Suppressor macrophage treated with lipopolysaccharide for 4 hours (primary cell): ENCODE measurements at regions not wholly inside any gene's neighbourhood (a gene's known extent, or its start where the extent isn't known, plus 50 kb on each side); places are given as distances from the start of the nearest gene placed in this dataset.
"Not testable (repeated sequence)": the region's sequence is repeated elsewhere in the genome, so short reads cannot be mapped to it uniquely, and the experiment has no call there.

Experiments used
- DNase-seq: peaks from one replicate; pipeline ENCODE4 v3.0.0-alpha.2; 2020

DNA sequence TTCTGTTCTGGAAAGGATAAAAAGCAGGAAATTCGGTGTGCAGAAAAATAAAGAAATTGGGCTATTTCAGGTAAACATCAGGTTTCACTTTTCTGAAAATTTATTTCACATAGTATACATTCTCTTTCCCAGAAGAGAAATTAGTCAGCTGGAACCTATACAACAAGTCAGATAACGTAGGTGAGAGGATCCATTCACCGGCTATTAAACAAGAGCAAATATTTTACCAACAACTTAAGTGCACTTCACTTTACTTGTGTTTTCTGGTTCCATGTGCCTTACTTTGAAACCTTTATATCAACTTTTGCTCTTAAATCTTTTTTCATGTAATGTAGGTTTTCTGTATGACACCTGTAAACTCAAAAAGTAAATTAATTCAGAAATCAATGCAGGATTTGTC, 839.7 kb downstream of the CDH11 start:
- DNase-seq = no peak

DNA sequence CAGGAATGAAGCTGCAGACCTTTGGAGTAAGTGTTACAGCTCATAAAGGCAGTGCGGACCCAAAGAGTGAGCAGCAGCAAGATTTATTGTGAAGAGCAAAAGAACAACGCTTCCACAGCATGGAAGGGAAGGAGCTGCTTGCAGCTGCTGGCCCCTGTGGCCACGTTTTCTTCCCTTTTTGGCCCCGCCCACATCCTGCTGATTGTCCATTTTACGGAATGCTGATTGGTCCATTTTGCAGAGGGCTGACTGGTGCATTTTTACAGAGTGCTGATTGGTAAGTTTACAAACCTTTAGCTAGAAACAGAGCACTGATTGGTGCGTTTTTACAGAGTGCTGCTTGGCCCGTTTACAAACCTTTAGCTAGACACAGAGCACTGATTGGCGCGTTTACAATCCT, 841.5 kb downstream of the CDH11 start:
- DNase-seq = no peak

DNA sequence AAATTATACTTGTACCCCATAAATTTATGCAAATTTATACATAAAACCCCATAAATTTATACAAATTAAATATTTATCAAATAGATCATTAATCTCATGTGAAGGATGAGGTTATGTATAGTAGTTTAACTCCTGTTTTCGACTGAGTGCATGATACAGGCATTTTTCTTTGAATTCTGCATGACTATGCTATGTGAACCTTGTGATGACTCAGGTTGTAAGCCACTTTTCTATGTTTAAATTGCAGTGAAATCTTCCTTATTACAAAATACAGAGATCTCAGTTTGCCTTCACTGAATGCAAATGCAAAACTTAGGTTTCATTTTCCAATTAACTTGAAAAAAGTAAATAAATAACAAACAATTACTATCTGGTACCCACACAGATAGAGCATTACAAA, 843.7 kb downstream of the CDH11 start:
- DNase-seq = no peak

DNA sequence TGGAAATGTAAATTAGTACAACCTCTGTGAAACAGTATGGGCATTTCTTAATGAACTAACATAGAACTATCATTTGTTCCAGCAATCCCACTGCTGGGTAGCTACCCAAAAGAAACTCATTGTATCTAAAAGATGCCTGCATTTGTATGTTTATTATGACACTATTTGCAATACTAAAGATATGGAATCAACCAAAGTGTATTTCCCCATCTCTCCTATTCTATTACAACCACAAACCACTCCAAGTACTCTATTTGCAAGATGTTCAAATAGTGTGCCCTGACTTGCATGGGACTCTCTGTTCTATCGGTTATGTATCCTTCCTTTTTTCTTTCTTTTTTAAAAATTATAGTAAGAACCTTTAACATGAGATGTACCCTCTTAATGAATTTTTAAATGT, 845.2 kb downstream of the CDH11 start:
- DNase-seq = no peak

DNA sequence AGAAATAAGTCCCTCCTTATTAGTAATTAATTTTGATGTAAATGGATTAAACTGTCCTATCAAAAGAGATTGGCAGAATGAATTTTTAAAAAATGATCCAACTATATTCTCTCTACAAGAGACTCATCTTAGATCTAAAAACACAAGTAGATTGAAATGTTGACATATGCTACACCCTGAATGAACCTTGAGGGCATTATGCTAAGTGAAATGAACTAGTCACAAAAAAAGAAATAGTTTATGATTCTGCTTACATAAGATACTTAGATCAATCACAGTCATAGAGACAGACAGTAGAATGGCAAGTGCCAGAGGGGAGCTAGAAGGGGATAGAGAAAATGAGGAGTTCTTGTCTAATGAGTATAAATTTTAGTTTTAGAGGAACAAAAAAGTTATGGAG, 849.8 kb downstream of the CDH11 start:
- DNase-seq = no peak

DNA sequence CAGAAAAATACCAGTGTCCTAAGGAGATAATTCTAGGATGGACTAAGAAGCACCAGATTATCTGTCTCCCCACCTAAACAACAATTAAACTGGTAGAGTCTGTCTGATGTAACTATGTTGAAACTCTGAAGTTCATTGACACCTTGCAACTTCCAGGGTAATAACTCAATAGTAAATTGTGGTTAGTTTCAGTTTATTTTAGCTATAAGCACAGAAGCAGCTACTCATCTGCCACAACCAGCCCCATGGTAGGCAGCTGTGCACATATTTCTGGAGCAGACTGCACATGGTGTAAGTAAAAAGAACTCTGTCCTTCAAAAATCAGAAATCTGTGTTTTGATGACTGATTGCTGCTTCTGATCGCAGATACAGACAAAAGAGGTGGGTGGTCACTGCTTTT, 852.1 kb downstream of the CDH11 start:
- DNase-seq = no peak

DNA sequence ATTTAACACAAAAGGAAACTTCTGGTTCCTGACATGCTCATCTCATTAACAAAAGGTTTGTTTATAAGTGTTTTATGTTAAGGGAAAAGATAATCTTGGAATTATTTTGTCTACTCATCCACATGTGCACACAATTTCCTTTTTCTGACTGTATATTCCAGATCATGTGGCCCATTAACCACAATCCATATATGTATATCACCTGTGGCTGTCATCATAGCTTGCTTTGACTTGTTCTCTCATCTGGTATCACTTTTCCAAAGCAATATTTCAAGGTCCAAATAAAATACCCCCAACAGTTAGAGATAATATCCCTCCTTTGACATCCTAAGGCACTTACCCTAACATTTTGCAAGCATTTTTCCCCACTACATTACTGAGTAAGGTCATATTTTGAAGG, 856.1 kb downstream of the CDH11 start:
- no peak for DNase-seq

DNA sequence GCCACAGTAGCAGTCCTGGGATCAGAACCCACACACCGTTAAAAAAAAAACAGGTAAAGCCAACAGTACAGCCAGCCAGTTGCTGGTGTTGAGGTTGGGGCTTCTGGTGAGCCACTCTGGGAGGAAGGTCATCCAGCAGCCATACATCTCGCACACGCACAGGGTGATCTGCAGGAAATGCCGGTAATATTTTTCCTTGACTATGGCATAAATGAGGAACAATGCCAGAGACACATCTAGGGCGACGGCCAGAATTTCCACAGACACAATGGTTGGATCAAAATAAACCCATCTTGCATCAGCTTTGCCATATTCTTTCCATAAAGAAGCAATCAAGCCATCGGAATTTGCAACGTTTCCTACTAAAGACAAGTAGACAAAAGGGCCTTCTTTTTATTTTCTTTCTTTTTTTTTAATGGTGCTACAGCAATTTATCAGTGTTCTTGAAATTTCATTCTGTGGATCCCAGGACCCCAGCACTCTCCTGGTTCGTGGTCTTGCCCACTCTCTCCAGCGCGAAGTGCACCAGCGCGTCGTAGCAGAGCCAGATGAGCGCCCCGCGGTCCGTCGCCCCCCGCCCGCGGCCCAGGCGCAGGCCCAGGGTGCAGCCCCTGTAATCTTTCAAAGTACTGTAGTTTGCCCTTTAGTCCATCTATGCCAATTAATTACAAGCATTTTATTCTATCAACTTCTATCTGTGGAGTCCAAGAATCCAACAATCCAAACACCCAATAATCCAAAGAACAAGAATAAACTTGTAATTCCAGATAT, 861.0 kb downstream of the CDH11 start:
- DNase-seq = not testable (repeated sequence)

DNA sequence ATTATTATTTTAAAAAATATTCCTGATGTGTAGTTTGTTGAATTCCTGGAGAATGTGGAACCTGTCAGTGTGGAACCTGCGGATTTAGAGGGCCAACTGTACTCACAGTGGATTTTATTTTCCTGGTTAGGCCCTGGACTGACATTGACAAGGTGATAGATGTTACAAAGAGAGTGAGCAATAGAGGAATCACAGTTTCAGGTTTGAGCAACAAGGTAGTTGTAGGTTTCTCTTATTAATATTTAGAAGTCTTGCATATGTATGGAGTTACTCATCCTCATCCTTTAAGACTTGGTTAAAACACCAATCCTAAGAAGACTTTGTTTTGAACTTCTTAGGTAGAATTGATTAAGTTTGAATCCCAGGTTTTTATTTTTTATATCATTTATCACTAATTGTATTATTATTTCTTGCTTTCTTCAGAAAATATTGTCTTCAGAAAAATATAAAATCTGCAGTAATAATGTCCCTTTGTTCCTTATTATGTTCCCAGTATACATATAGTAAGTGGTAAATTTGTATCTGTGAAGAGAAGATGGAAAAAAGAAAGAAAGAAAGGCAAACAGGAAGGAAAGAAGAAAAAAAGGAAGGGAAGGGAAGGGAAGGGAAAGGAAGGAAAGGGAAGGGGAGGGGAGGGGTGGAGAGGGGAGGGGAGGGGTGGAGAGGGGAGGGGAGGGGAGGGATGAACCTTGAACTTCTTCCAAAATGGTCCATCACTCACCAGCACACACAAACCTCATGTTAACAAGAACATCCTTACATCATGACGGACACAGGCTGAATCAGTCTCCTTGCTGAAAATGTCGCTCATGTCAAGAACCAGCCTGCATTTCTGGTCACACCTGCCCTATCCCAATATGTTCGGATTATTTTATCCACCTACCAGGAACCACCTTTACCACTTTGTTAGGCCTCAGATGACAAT, 867.2 kb downstream of the CDH11 start:
- no peak for DNase-seq

DNA sequence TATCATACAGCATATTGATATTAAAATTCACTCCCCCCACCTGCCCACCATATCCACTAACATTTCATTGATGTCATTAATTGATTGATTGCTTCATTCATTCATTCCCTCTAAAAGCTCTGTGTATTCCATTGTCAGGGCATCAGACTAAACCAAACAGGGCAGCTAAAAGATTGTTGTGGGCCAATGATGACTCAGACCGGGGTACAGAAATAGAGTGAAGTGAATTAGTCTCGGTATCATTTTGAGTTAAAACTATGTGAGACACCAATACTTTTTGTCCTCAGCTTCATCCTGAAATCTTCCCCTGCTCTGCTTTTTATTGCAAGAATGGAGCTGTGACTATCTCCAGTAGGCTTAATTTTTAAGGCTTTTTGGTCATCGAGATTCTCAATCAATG, 868.3 kb downstream of the CDH11 start:
- no peak for DNase-seq

DNA sequence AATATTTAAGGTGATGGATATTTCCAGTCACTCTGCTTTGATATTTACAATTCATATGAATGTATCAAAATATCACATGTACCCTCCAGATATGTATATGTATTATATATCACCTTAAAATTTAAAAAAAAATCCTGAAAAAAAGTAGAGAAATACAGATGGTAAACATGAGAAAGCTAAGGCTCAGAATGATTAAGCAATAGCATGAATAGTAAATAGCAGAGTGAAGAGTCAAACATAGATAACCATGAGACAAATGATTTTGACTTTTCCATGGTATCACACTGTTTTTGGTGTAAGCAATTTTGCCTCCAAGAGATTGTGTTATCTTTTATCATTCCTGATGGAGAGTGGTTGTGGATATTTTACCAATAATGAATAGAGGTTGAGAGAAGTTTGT, 868.8 kb downstream of the CDH11 start:
- no peak for DNase-seq

DNA sequence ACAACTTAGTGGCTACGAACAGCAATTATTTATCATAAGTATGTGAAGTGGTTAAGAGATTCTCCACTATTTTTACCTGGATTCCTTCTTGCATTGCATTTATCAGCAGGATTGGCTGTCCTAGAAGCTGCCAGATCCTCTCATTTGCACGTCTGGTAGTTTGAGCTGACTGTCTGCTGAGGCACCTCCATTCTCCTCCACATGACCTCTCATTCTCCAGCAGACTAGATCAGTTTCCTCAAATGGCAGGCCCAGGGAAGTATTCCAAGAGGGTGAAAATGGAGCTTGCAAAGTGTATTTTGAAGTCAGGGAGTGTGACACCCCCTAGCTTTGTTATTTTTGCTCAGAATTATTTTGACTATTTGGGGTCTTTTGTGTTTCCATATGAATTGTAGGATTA, 870.1 kb downstream of the CDH11 start:
- DNase-seq = no peak

DNA sequence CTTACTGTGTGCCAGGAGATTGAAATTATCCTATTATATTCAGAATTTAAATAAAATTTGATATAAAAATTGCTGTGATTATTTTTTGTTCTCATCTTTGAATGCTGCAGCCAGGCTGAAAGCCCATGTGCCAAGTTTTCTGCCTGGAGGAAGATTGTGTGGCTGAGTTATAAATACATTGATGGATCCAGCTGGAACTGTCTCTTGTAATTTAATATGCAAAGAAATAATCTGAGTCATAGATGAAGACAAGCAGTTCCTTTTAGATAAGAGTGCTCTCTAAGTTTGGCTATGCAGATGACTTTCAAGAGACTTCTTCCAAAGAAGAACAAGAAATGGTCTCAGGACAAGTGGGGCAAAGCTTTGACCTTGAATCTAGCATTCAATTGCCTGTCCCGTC, 871.0 kb downstream of the CDH11 start:
- DNase-seq = no peak

DNA sequence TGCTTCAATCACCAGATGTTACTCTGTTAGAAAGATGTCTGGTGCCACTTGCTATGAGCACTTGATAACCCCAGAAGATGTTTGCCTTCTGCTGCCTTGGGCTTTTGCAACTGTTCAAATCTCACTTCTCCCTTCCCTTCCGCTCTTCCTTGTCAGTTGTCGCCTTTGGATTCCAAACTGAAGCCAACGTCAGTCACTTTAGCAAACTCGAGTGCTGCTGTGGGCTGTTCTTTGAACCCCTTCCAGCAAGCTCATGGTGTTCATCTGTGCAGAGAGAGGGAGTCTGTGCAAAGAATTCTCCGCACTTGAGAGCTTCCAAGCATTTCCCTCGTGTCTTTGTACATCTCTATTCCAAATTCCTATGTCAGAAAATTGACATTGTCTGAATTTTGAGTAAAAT, 879.4 kb downstream of the CDH11 start:
- no peak for DNase-seq

DNA sequence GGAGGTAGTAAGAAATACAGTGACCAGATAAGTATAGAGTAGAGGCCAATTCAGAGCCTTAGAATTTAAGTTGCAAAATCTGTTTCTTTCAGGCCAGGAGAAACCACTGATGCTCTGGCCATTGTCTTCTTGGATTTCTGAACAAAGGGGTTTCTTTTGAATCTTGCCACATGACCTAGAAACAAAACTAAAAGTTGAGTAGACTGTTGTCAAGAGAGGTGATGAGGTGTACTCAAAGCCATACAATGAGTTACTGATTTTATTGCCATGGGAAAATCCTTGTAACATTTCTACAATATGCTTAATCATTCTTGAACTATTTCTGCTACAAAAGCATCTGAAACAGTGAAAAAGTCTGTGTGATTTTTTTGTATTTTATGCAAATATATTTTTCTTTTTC, 881.3 kb downstream of the CDH11 start:
- DNase-seq = no peak

DNA sequence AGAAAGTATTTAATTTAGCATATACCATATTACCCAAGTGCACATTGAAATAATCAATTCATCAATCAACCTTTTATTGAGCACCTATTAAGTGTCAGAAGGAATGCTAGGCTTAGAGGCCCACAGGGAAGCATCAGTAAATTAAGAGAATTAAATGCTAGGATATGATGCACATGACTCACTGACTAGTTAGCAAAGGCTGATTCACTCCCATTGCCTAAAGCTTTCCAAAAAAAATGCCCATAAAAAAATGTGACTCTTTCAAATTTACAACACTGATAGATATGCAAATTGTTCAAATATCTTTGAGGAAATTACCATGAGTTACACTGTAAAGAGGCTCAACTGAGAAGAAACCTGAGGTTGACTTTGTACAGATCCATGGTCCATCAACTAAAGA, 883.3 kb downstream of the CDH11 start:
- no peak for DNase-seq

DNA sequence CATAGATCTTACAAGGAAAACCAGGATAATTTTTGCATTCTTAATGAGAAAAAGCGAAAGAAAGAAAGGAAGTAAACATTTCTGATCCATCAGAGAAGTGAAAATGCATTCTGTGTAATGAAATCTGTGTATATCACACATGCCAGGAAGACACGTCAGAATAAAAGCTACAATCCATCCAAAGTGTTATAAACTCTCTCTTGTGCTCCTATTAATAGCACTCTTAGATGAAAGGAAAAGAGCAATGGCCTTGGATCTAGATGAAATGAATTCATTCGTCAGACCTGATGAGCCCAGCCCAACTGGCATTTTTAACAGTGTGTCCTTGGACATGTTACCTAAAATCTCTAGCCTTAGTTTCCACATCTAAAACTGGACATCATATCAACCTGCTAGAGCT, 885.5 kb downstream of the CDH11 start:
- DNase-seq = no peak

DNA sequence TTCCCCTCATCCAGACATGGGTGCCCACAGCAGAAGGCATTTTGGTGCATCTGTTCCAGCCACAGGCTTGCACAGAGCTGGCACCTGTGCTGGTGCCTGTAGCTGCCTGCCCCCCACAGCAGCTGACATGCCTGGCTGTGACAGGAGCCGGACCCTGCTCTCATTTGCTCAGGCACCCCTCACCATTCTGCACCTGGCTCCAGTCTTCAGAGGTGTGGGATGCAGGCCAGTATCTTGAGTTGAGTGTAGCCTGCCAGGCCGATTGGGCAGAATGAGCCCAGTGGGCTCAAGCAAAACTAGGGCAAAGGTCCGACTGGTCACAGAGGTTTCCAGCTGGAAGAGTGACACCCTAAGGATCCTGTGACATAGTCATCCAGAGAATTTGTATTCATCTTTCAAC, 887.7 kb downstream of the CDH11 start:
- no peak for DNase-seq

DNA sequence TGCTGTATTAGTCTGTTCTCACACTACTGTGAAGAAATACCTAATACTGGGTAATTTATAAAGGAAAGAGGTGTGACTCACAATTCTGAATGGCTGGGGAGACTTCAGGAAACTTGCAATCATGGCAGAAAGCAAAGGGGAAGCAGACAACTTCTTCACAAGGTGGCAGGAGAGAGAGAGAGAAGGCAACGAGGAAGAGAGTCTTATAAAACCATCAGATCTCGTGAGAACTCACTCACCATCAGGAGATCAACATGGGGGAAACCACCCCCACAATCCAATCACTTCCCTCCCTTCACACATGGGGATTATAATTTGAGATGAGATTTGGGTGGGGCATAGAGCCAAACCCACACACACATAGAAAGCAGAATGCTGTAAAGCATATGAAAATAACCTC, 896.2 kb downstream of the CDH11 start:
- no peak for DNase-seq

DNA sequence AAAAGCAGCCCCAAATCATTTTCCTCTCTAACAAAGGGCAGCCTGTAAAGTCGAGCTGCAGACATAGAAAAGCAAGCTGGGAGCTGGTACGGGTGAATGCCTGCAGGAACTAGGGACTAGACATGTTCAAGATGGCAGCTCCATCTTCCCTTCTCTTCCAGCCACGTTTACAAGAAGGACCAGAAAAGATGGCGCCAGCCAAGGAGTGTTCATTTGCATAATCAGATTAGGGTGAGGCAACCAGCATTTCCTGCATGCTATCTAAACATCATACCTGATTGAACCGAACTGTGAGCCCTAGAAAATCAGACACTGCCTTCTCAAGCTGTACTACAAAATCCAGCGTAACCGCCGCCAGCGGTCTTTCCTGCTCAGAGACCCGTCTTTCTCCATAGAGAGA, 896.8 kb downstream of the CDH11 start:
- DNase-seq = no peak

DNA sequence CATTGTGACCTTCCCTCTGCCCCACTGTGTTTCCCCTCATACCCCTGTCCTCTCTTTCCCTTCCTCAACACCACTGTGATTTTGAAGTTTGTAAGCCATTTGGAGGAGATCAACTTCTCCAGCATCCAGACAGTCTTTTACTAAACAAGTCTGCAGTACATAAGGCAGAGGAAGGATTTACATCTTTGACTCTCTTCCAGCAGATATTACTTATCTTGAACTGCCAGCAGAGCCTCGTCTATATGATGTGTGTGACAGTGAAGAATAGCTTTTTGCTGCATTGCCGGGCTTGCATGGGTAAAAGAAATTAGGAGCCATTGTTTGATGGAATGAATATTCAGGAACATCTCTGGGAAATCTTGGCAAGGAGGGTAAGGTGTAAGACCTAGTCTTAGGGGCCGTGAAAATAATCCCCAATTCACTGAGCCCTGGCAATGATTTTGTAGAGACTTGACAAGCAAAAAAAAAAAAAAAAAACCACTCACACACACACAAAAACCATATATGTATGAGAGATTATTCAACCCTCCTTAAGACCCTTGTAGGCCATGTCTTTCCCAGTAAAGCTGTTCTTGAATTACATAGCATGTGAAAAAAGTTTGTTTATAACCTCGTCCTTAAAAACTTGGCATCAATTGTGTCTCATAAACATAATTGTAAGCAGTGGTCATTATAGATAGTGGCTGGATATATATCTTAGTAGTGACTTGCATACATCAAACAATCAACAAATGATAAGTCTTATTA, 903.9 kb downstream of the CDH11 start:
- no peak for DNase-seq

DNA sequence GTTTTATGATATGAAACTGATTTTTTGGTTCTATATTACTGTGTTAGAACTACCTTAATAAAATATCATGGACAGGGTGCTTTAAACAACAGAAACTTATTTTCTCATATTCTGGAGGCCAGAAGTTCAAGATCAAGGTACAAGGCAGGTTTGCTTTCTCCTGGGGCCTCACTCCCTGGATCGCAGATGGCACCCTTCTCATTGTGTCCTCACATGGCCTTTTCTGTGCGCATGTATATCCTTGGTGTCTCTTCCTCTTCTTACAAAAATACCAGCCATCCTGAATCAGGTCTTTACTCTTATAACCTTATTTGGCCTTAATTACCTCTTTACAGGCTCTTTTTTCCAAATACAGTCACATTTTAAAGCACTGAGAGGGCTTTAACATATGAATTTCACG, 906.1 kb downstream of the CDH11 start:
- no peak for DNase-seq

DNA sequence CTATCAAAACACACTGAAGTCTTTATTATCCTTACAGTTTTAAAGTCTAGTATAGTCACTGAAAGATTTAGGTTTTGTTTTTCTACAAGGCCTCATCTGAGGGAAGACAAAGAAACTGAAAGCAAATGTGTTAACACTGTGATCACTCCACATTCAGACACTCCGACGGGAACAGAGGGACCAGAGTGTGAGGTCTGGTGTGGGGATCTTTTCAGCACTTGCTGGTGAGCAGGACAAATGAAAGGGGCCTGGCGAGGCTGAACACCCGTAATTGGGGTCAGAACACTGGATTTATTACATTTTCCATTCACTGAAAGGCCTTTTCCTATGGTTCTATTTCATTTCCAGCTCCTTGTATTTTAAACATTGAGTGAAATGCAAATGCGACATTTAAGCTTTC, 910.5 kb downstream of the CDH11 start:
- DNase-seq = no peak

DNA sequence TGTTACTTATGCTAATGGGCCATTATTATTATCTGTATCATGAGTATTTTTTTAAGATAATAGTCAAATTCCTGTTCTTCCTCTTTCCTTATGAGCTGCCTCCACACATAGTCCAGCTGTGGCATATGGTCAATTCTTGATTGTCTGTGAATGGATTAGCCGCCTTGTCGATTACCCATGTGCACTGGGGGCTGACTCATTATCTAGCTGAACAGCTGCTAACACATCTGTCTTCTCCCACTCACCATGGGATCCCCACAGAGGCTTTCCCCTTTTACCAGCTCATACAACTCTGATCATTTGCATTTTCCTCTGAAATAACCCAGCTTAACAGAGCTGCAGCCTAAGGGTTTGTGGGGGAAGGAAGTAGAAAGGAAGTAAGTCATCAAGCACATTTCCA, 915.0 kb downstream of the CDH11 start:
- DNase-seq = no peak
